SH-SY5Y (cell line): ENCODE measurements at regions not wholly inside any gene's neighbourhood (a gene's known extent, or its start where the extent isn't known, plus 50 kb on each side); places are given as distances from the start of the nearest gene placed in this dataset.

Source experiments
- GATA2 ChIP-seq: IDR thresholded peaks from 2 replicates; pipeline ENCODE4 v1.6.1; 2011; ENCODE audit warnings: mild to moderate bottlenecking, low read depth, low read length
- GATA3 ChIP-seq: IDR thresholded peaks from 2 replicates; pipeline ENCODE4 v1.6.1; 2011; ENCODE audit warnings: low read depth, mild to moderate bottlenecking, low read length, moderate library complexity

DNA sequence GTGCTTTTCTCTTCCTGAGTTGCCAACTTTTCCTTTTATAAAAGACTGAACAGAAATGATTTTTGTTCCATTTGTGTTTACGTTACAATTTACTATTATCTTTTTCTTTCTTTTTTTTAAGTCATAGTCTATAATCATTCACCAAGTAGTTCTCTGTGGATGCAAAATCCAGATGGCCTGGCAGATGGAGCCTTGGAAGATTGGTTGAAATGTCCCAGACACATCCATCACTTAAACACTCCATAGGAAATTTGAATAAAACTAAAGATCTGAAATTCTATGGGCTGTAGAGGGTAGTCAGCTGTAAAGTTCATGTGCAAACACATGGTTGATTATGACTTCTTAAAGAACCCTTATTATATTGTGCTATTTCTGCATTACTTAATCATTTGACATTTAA is 164.8 kb upstream of the DOCK10 start:
- no peak for TF ChIP-seq GATA3
- no peak for TF ChIP-seq GATA2

DNA sequence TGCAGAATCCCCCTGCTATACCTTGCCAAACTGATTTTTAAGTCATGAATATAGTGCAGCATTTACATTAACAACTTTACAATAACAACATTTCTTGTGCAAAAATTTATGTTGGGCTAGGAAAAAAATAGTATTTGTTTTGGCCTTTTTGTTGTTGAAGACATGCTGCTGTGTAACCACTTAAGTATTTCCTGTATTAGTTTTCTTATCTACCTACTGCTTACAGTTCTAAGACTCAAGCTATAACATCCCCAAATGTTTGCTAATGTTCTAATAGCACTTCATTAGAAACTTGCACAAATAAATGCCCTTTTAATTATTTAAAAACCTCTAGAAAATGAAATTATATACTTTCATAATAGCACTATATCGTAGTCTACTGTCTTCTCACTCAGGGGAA is 154.3 kb upstream of the DOCK10 start:
- TF ChIP-seq GATA2 (no peak), GATA3 (no peak)

GRCh38 chr2:225192869-225193268 is 150.6 kb upstream of the DOCK10 start:
- no peak for TF ChIP-seq GATA3
- TF ChIP-seq GATA2 = no peak

GRCh38 chr2:225190987-225191386 is 148.7 kb upstream of the DOCK10 start:
- no peak for TF ChIP-seq GATA3
- TF ChIP-seq GATA2 = no peak

DNA sequence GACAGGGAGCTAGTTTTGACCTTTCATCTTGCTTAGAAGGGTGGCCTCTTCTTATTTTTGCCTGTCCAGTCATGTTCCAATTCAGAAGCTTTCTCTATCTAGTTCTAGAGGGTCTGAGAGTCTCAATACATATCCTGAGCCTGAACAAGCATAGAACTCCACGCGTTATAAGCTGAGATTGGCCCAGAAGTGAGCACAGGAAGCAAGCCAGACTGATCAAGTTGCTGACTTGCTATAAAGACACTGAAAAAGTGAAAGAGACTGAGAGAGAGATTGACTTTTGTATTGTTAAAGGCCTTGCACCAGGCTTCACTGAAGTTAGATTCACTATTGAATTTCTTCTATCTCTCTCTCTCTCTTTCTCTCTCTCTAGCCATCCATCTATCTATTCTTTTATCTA is 142.7 kb upstream of the DOCK10 start:
- TF ChIP-seq GATA3 (no peak), GATA2 (no peak)

GRCh38 chr2:225182126-225182525 is 139.9 kb upstream of the DOCK10 start:
- TF ChIP-seq GATA3 = no peak
- no peak for TF ChIP-seq GATA2

DNA sequence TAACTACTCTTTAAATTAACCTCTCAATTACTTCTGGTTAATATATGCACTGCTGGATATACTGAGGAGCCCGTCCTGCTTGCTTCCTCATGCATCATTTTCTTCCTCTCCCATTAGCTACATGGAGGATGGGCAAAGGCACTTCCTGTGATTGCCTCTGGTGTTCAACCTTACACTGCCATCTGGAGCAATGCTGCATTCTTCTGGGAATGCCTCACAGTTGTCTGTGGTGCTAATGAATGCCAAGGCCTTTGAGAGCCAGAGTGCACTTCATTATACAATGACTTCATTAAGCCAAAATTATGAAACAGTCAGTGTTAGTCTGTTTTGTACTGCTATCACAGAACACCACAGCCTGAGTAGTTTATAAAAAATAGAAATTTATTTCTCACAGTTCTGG is 134.8 kb upstream of the DOCK10 start:
- TF ChIP-seq GATA2 = no peak

- no peak for TF ChIP-seq GATA2
- TF ChIP-seq GATA3 = no peak
These were observed 131.6 kb upstream of the DOCK10 start for GRCh38 chr2:225173909-225174308.

- TF ChIP-seq GATA3 = no peak
These were observed 129.1 kb upstream of the DOCK10 start for GRCh38 chr2:225171350-225171749.

GRCh38 chr2:225170162-225170561 is 127.9 kb upstream of the DOCK10 start:
- TF ChIP-seq GATA3 = no peak
- TF ChIP-seq GATA2 = no peak

- TF ChIP-seq GATA2 = no peak
- TF ChIP-seq GATA3 = no peak
These were observed 127.1 kb upstream of the DOCK10 start for GRCh38 chr2:225169396-225169795.

DNA sequence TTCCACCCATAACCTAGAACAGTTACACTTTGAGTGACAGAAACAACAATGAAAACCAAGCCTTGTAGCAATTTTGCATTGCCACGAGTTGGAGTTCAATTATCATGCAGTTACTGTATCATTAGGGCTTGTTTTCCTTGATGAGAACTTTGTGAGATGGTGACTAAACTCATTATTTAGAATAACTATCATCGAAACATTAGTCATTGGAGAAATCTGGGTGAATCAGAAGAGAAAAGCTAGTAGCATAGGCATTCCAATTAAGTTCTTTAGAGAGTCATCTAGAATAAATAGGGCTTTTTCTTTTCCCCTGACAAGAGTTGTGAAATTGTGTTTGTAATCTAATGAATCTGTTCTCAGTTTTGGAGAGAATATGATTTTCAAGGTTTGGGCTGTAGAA is 122.8 kb upstream of the DOCK10 start:
- no peak for TF ChIP-seq GATA2

- TF ChIP-seq GATA3 (no peak), GATA2 (no peak)
These were observed 122.3 kb upstream of the DOCK10 start for GRCh38 chr2:225164401-225165050.

GRCh38 chr2:225158360-225158759 is 116.1 kb upstream of the DOCK10 start:
- TF ChIP-seq GATA2 = no peak
- no peak for TF ChIP-seq GATA3

GRCh38 chr2:225156853-225157451 is 114.7 kb upstream of the DOCK10 start:
- TF ChIP-seq GATA2 = no peak

DNA sequence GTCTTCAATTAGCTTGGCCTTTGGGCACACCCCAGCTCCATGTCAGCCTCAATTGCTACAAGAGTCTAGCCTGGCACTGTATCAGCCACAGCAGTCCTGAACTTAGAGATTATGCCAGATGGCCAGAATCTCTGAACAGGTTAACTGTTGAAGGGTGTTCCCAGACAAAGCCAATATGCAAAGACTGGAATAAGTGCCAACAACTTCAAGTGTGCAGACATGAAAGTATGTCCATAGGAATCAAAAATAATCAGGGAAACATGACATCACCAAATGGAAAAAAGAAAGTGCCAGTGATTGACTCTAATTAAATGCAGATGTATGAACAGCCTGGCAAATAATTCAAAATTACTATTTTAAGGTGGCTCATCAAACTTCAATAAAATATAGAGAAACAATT is 98.5 kb upstream of the DOCK10 start:
- no peak for TF ChIP-seq GATA2
- TF ChIP-seq GATA3 = no peak

GRCh38 chr2:225137971-225138370 is 95.7 kb upstream of the DOCK10 start:
- TF ChIP-seq GATA2 (no peak), GATA3 (no peak)
